Kidney glomerular epithelial cell (primary cell): ENCODE measurements at regions not wholly inside any gene's neighbourhood (a gene's known extent, or its start where the extent isn't known, plus 50 kb on each side); places are given as distances from the start of the nearest gene placed in this dataset.

Experiments
- DNase-seq: peaks from one replicate; lab custom pipeline; 2025; lab: John Stamatoyannopoulos, UW

- no peak for DNase-seq
Observed at GRCh38 chr5:126315341-126315740, 107.9 kb upstream of the GRAMD2B start.

- DNase-seq, result no peak
Observed at GRCh38 chr5:126332326-126332725, 90.9 kb upstream of the GRAMD2B start.

GRCh38 chr5:126334760-126335159, 88.4 kb upstream of the GRAMD2B start:
- no peak for DNase-seq

- DNase-seq, result no peak
Observed at GRCh38 chr5:126335886-126336285, 87.3 kb upstream of the GRAMD2B start.

DNA sequence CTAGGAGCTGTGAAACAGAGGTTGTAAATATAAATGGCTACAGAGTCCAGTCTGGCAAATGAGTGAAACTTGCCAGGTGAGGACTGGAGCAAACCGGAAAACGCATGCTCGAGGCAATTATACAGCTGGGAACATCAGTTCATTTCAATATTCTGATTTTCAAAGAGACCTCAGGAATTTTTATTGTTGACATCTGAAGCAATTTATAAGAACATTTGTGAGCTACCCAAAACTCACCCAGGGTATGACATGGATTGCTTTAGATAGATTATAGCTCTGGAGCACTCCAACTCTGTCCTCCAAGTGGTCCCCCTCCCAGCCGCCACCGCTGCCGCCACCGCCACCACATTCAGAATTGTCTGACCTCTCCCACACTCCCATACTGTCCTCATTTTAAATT, 84.6 kb upstream of the GRAMD2B start:
- no peak for DNase-seq

GRCh38 chr5:126339215-126339805, 83.9 kb upstream of the GRAMD2B start:
- DNase-seq, result peak; percentile 59

- no peak for DNase-seq
Observed at GRCh38 chr5:126341906-126342630, 81.1 kb upstream of the GRAMD2B start.

GRCh38 chr5:126348855-126349635, 74.2 kb upstream of the GRAMD2B start:
- DNase-seq, result no peak

DNA sequence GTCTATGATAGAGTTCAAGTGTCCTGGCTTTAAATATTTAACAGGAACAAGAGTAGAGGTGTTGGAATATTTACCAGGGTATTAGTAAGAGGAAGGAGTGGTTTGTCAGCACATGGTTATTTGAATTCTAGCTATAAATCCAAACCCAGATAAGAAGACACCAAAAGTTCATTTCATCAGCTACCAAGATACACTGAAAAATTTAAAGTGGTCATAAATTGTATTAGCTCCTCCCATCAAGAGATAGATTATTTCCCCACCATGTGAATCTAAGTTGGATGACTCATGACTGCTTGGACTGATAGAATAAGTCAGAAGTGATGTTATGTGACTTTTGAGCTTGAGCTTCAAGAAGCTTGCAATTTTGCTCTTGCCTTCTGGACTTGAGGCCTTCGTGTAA, 72.1 kb upstream of the GRAMD2B start:
- DNase-seq, result no peak

GRCh38 chr5:126354012-126354857, 69.0 kb upstream of the GRAMD2B start:
- peak; percentile 89 for DNase-seq

GRCh38 chr5:126354858-126355731, 68.1 kb upstream of the GRAMD2B start:
- no peak for DNase-seq

- DNase-seq, result no peak
Observed at GRCh38 chr5:126355940-126356339, 67.3 kb upstream of the GRAMD2B start.

GRCh38 chr5:126357585-126358342, 65.4 kb upstream of the GRAMD2B start:
- DNase-seq, result no peak

GRCh38 chr5:126358525-126358924, 64.7 kb upstream of the GRAMD2B start:
- no peak for DNase-seq

GRCh38 chr5:126359884-126360283, 63.3 kb upstream of the GRAMD2B start:
- DNase-seq, result no peak

- peak; percentile 28 for DNase-seq
Observed at GRCh38 chr5:126360467-126360866, 62.7 kb upstream of the GRAMD2B start.

DNA sequence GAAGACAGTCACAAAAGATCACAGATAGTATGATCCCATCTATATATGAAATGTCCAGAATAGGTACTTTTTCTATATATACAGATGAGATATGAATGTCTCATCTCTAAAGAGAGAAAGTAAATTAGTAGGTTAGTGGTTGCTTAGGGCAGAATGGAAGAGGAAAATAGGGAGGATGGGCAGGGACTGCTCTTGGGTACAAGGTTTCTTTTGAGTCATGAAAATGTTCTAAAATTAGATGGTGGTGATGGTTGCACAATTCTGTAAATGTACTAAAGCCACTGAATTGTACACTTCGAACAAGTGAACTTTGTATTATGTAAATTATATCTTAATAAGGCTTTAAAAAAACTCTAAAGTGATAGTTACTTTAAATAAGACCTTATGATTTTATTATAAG, 59.6 kb upstream of the GRAMD2B start:
- no peak for DNase-seq

DNA sequence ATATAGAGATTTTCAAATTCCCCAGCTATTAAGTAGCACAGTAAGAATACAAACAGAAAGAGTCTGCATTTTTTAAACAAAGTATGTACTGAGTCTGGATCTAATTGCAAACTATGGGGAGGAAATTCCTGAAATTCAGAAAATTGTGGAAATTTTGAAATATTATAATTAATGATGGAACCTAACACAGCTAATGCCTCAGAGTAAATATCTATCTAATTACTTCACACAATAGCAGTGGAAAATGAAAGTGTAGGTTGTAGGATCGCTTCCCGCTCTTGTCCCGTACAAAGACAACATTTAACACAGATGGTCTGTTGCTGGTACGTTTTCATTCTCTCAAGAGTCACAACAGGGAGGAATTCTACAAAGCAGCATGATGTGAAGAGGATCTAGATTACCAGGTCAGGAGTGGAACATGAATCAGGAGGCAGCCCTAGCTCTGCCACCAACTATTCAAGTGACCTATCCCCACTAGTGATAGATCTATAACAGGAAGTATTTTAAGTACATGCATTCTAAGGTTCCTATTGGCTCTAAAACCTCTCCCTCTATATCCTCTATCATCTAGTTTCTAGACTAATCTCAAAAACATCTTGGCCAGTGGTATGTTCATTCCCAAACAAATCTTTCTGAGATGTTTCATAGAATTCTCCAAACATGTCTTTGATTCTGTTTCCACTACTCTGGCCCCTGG, 58.9 kb upstream of the GRAMD2B start:
- DNase-seq, result no peak

DNA sequence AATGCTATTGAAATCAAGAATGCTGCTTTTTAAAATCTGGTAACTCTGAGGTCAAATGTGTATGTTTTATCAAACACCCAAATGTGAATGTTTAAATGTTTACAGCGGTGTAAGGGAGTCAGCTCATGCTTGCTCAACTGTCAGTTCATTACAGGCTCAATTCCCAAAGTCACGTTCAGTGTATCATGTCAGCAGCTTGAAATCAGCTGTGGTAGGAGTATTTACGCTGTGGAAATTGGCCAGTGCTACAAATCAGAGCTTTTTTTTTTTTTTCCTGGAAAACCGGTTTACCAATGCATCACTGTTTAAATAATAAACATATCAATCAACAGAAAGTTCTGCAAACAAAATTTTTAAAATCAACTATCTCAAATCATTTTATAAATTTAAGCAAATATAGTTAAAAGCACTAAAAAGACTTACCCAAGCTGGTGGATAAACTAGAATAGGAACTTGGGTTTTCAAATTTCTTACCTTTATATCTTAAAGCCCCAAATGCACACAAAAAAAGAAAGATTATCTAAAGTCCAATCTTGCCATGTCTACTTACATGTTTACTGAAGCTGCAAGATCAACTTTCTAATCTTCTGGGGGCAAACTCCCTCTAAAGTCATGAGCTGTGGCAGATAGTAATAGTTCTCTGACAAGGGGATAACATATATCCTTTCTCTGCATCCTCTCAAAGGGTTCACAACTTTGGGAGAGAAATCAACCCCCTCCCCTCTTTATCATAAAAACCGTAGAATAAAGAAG, 57.6 kb upstream of the GRAMD2B start:
- no peak for DNase-seq
